ENCODE measurements at regions not wholly inside any gene's neighbourhood (a gene's known extent, or its start where the extent isn't known, plus 50 kb on each side); places are given as distances from the start of the nearest gene placed in this dataset.

DNA sequence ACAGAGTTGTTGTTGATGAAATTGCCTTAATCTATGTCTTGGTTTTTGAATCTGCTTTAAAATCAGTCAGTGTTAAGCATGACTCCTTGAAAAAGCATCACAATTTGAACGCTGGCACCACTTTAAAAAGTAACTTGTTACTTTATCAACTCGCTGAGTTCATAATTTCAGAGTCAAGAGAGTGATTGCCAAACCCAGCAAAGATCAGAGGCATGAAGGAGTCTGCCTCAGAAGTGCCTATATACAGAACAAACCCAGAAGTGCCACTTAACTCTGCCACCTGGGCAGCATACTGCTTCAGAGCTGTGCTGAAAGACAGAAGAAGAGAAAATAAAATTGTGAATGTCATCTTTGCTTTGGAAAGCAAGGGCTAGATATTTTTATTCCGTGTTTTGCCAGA is 73.6 kb upstream of the HCRTR2 start:
- H3K36me3 ChIP-seq (ENCODE audit: control insufficient read depth in 1 of 2, insufficient read depth in 2 of 2, low read depth in 1 of 2, low read length in 2 of 2), result no peaks in the 10 kb centered on the region
- H4K91ac ChIP-seq (ENCODE audit: low read length), result no peak overlapping the region

DNA sequence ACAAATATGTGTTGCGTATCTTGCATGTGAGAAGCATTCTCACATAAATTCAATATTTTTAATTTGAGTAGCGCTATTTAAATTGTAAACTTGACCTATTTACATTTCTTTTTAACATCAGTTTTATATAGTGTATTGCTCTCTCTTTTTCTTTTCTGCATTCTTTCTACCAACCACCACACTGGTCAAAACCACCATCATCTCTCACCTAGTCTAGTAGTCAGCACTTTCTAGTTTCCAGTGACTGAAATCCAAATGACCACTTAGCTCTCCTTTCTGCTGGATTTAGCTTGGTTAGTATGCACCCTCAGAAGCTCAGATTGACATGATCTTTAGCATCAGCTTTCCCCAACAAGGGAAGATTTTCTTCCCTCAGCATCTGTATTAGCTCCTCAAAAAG is 73.2 kb upstream of the HCRTR2 start:
- H2BK120ac ChIP-seq (ENCODE audit: low read depth, low read length), result no peak overlapping the region
- no peak overlapping the region for H4K8ac ChIP-seq (ENCODE audit: low read length)
- H3K18ac ChIP-seq (ENCODE audit: low read depth in 1 of 2, low read length in 2 of 2), result no peak overlapping the region
- WGBS, result no CpG with 5 or more reads among the region's 2 CpGs
- H3K4me3 ChIP-seq (ENCODE audit: insufficient read depth in 1 of 2, low read depth in 1 of 2, low read length in 2 of 2), result no peak overlapping the region
- no peaks in the 10 kb centered on the region for H3K79me1 ChIP-seq (replicated peaks; ENCODE audit: low read length, poor library complexity, severe bottlenecking)
- H3K9me3 ChIP-seq (ENCODE audit: control insufficient read depth, low read length), result no peaks in the 10 kb centered on the region
- H3K9ac ChIP-seq (ENCODE audit: low read length), result no peak overlapping the region
- no peaks in the 10 kb centered on the region for H3K27me3 ChIP-seq (ENCODE audit: control insufficient read depth in 1 of 2, insufficient read depth in 1 of 2, low read length in 2 of 2)
- H4K91ac ChIP-seq (ENCODE audit: low read length), result no peak overlapping the region
- no peak overlapping the region for H3K27ac ChIP-seq (ENCODE audit: low read length, poor library complexity, severe bottlenecking)
- H3K36me3 ChIP-seq (ENCODE audit: control insufficient read depth in 1 of 2, insufficient read depth in 2 of 2, low read depth in 1 of 2, low read length in 2 of 2), result no peaks in the 10 kb centered on the region
- H3K14ac ChIP-seq (ENCODE audit: low read length in 2 of 2), result no peak overlapping the region
- H2AK5ac ChIP-seq (ENCODE audit: low read length, severe bottlenecking), result no peak overlapping the region
- H3K4me2 ChIP-seq (ENCODE audit: low read length, poor library complexity, severe bottlenecking), result no peak overlapping the region
- no peak overlapping the region for H3K4ac ChIP-seq (ENCODE audit: low read depth in 1 of 2, low read length in 2 of 2)
- no peak overlapping the region for H2BK5ac ChIP-seq (ENCODE audit: low read depth, low read length, poor library complexity, severe bottlenecking)
- no peak overlapping the region for H2BK12ac ChIP-seq (ENCODE audit: low read length in 2 of 2)
- H2AFZ ChIP-seq (ENCODE audit: low read depth, low read length), result no peak overlapping the region
- no peak overlapping the region for H2BK15ac ChIP-seq (ENCODE audit: low read depth, poor library complexity, severe bottlenecking)
- H3K23ac ChIP-seq (ENCODE audit: low read length in 2 of 2), result no peak overlapping the region
- DNase-seq, result no peak
- H3K4me1 ChIP-seq (ENCODE audit: control insufficient read depth, insufficient read depth, low read depth, low read length), result no peaks in the 10 kb centered on the region

More for the DNA sequence above, 73.6 kb upstream of the HCRTR2 start:
- DNase-seq, result no peak
- no peaks in the 10 kb centered on the region for H3K9me3 ChIP-seq (ENCODE audit: control insufficient read depth, low read length)
- no peak overlapping the region for H2BK5ac ChIP-seq (ENCODE audit: low read depth, low read length, poor library complexity, severe bottlenecking)
- H3K9ac ChIP-seq (ENCODE audit: low read length), result no peak overlapping the region
- no peak overlapping the region for H3K23ac ChIP-seq (ENCODE audit: low read length in 2 of 2)
- H2BK12ac ChIP-seq (ENCODE audit: low read length in 2 of 2), result no peak overlapping the region
- 72% methylated on average over 3 of the region's 3 CpGs for WGBS
- H3K4me2 ChIP-seq (ENCODE audit: low read length, poor library complexity, severe bottlenecking), result no peak overlapping the region
- no peak overlapping the region for H4K8ac ChIP-seq (ENCODE audit: low read length)
- H2BK120ac ChIP-seq (ENCODE audit: low read depth, low read length), result no peak overlapping the region
- H3K4me1 ChIP-seq (ENCODE audit: control insufficient read depth, insufficient read depth, low read depth, low read length), result no peaks in the 10 kb centered on the region
- no peak overlapping the region for H3K4me3 ChIP-seq (ENCODE audit: insufficient read depth in 1 of 2, low read depth in 1 of 2, low read length in 2 of 2)
- H3K27me3 ChIP-seq (ENCODE audit: control insufficient read depth in 1 of 2, insufficient read depth in 1 of 2, low read length in 2 of 2), result no peaks in the 10 kb centered on the region
- H3K18ac ChIP-seq (ENCODE audit: low read depth in 1 of 2, low read length in 2 of 2), result no peak overlapping the region
- no peak overlapping the region for H2AFZ ChIP-seq (ENCODE audit: low read depth, low read length)
- no peak overlapping the region for H2AK5ac ChIP-seq (ENCODE audit: low read length, severe bottlenecking)
- H3K79me1 ChIP-seq (replicated peaks; ENCODE audit: low read length, poor library complexity, severe bottlenecking), result no peaks in the 10 kb centered on the region
- no peak overlapping the region for H2BK15ac ChIP-seq (ENCODE audit: low read depth, poor library complexity, severe bottlenecking)
- no peak overlapping the region for H3K27ac ChIP-seq (ENCODE audit: low read length, poor library complexity, severe bottlenecking)
- no peak overlapping the region for H3K4ac ChIP-seq (ENCODE audit: low read depth in 1 of 2, low read length in 2 of 2)
- no peak overlapping the region for H3K14ac ChIP-seq (ENCODE audit: low read length in 2 of 2)

DNA sequence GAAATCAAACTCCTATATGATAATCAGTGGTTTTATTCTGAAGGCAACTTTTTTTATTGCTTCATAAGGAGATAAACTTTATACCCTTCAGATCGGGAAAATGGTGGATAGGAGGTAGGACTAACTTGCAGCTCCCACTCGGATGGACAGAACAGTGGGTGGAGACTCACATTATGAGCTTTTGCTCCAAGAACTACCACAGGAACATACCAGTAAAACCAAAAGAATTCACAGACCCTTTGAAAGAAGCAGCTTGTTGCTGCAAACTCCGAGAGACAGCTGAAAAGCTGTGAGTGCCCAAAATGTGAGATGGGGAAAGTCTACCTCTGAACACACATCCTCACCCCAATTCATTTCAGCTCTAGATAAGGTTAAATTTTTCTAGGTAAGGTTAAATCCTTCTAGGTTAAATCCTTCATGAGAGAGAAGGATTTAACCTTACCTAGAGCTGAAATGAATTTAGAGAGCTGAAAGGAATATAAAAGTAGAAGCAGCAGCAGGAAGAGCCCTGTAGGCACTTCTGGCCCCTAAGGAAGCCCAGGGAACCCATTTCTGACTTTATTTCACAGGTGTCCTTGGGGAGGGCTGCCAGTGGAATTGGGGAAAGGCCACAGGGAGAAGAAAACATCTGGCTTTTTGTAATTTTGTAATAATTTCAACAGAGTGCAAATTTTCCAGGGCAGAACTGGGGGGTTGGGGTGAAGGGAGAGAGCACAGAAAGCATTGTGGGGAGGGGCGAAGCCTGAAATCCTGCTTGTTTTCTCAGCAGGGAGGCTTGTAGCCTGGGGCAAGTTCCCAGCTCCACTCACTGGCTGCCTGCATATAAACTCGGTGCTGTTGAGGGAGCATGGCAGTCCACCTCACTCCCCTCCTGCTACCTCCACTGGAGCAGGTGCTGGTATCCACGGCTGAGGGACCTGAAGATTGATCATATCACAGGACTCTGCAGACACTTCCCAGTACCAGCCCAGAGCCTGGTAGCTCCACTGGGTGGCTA is 65.9 kb upstream of the HCRTR2 start:
- H3K18ac ChIP-seq (ENCODE audit: low read depth in 1 of 2, low read length in 2 of 2), result no peak overlapping the region
- no peak overlapping the region for H2AFZ ChIP-seq (ENCODE audit: low read depth, low read length)
- no peaks in the 10 kb centered on the region for H3K79me1 ChIP-seq (replicated peaks; ENCODE audit: low read length, poor library complexity, severe bottlenecking)
- no peak overlapping the region for H2BK12ac ChIP-seq (ENCODE audit: low read length in 2 of 2)
- no peaks in the 10 kb centered on the region for H3K27me3 ChIP-seq (ENCODE audit: control insufficient read depth in 1 of 2, insufficient read depth in 1 of 2, low read length in 2 of 2)
- no peak overlapping the region for H2BK120ac ChIP-seq (ENCODE audit: low read depth, low read length)
- no peak overlapping the region for H3K23ac ChIP-seq (ENCODE audit: low read length in 2 of 2)
- H3K4me2 ChIP-seq (ENCODE audit: low read length, poor library complexity, severe bottlenecking), result no peak overlapping the region
- WGBS, result 28% methylated on average over 3 of the region's 6 CpGs
- H3K4me1 ChIP-seq (ENCODE audit: control insufficient read depth, insufficient read depth, low read depth, low read length), result peaks cover 3% of the 10 kb centered on the region
- H3K9ac ChIP-seq (ENCODE audit: low read length), result no peak overlapping the region
- H2AK5ac ChIP-seq (ENCODE audit: low read length, severe bottlenecking), result no peak overlapping the region
- H3K27ac ChIP-seq (ENCODE audit: low read length, poor library complexity, severe bottlenecking), result no peak overlapping the region
- H2BK15ac ChIP-seq (ENCODE audit: low read depth, poor library complexity, severe bottlenecking), result no peak overlapping the region
- H3K36me3 ChIP-seq (ENCODE audit: control insufficient read depth in 1 of 2, insufficient read depth in 2 of 2, low read depth in 1 of 2, low read length in 2 of 2), result no peaks in the 10 kb centered on the region
- H3K4ac ChIP-seq (ENCODE audit: low read depth in 1 of 2, low read length in 2 of 2), result no peak overlapping the region
- H2BK5ac ChIP-seq (ENCODE audit: low read depth, low read length, poor library complexity, severe bottlenecking), result no peak overlapping the region
- H4K8ac ChIP-seq (ENCODE audit: low read length), result no peak overlapping the region
- no peak overlapping the region for H3K14ac ChIP-seq (ENCODE audit: low read length in 2 of 2)
- no peak overlapping the region for H3K4me3 ChIP-seq (ENCODE audit: insufficient read depth in 1 of 2, low read depth in 1 of 2, low read length in 2 of 2)
- no peak for DNase-seq
- no peak overlapping the region for H4K91ac ChIP-seq (ENCODE audit: low read length)
- peaks cover 15% of the 10 kb centered on the region for H3K9me3 ChIP-seq (ENCODE audit: control insufficient read depth, low read length)

DNA sequence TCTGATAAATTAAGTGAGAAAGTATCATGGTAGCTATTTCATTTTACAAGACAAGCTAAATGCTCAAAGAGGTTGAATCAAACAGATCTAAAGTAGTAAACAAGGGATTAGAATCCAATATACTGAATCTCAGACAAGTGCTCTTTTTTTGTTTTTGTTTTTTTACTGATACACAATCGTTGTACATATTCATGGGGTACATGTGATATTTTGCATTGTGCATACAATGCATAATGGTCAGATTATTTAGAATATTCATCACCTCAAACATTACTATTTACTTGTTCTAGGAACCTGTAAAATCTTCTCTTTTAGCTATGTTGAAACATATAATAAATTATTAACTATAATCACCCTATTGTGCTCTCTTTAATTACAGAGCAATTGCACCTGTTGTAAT is 57.0 kb upstream of the HCRTR2 start:
- Histone ChIP-seq H3K27me3 (ENCODE audit: control insufficient read depth in 1 of 2, insufficient read depth in 1 of 2, low read length in 2 of 2) (no peaks in the 10 kb centered on the region), H4K8ac (ENCODE audit: low read length) (no peak overlapping the region), H3K27ac (ENCODE audit: low read length, poor library complexity, severe bottlenecking) (no peak overlapping the region), H3K9ac (ENCODE audit: low read length) (no peak overlapping the region), H2AFZ (ENCODE audit: low read depth, low read length) (no peak overlapping the region), H4K91ac (ENCODE audit: low read length) (no peak overlapping the region), H3K23ac (ENCODE audit: low read length in 2 of 2) (no peak overlapping the region), H3K4me1 (ENCODE audit: control insufficient read depth, insufficient read depth, low read depth, low read length) (no peaks in the 10 kb centered on the region), H3K9me3 (ENCODE audit: control insufficient read depth, low read length) (peaks cover 13% of the 10 kb centered on the region), H3K18ac (ENCODE audit: low read depth in 1 of 2, low read length in 2 of 2) (no peak overlapping the region), H2BK5ac (ENCODE audit: low read depth, low read length, poor library complexity, severe bottlenecking) (no peak overlapping the region), H2BK120ac (ENCODE audit: low read depth, low read length) (no peak overlapping the region), H3K79me1 (replicated peaks; ENCODE audit: low read length, poor library complexity, severe bottlenecking) (no peaks in the 10 kb centered on the region), H2BK15ac (ENCODE audit: low read depth, poor library complexity, severe bottlenecking) (no peak overlapping the region), H2AK5ac (ENCODE audit: low read length, severe bottlenecking) (no peak overlapping the region), H3K4me3 (ENCODE audit: insufficient read depth in 1 of 2, low read depth in 1 of 2, low read length in 2 of 2) (no peak overlapping the region), H3K4me2 (ENCODE audit: low read length, poor library complexity, severe bottlenecking) (no peak overlapping the region), H3K36me3 (ENCODE audit: control insufficient read depth in 1 of 2, insufficient read depth in 2 of 2, low read depth in 1 of 2, low read length in 2 of 2) (no peaks in the 10 kb centered on the region), H3K4ac (ENCODE audit: low read depth in 1 of 2, low read length in 2 of 2) (no peak overlapping the region), H3K14ac (ENCODE audit: low read length in 2 of 2) (no peak overlapping the region), H2BK12ac (ENCODE audit: low read length in 2 of 2) (no peak overlapping the region)
- no peak for DNase-seq
- WGBS, result no CpG with 5 or more reads among the region's 1 CpG

All from mesenchymal stem cell (in vitro differentiated cells and primary cell).